ENCODE measurements at regions not wholly inside any gene's neighbourhood (a gene's known extent, or its start where the extent isn't known, plus 50 kb on each side); places are given as distances from the start of the nearest gene placed in this dataset.
A peak's percentile ranks its signal among the peaks of the same experiment; 100 is the strongest.

DNA sequence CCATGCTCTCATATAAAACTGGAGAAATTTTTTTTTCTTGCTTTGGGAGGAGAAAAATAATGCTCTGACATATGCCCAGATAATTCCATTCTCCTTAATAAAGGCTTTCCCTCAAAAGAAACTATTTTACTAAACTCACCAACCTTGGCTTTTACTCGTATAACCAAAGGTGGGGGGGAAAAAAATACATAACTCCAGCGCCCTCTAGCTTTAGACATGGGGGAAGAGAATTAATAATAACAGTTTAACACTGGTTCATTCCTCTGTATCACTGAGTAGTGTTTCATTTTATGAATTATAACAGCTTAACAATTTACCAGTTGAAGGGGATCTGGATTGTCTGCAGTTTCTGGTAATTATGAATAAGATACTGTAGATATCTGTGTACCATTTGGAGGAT, 1226.1 kb downstream of the GRIK2 start:
- peak; percentile 56 for TF ChIP-seq CTCF (IDR thresholded peaks at IDR 0.05; ENCODE audit: control insufficient read depth, extremely low read depth, insufficient read depth)
- H3K4me3 ChIP-seq (ENCODE audit: low read depth, low read length) = no peak overlapping the region
- DNase-seq (ENCODE audit: low read depth) = no peak

- no peak for DNase-seq (ENCODE audit: low read depth)
Observed at GRCh38 chr6:102582569-102582968, 1189.1 kb downstream of the GRIK2 start.

DNA sequence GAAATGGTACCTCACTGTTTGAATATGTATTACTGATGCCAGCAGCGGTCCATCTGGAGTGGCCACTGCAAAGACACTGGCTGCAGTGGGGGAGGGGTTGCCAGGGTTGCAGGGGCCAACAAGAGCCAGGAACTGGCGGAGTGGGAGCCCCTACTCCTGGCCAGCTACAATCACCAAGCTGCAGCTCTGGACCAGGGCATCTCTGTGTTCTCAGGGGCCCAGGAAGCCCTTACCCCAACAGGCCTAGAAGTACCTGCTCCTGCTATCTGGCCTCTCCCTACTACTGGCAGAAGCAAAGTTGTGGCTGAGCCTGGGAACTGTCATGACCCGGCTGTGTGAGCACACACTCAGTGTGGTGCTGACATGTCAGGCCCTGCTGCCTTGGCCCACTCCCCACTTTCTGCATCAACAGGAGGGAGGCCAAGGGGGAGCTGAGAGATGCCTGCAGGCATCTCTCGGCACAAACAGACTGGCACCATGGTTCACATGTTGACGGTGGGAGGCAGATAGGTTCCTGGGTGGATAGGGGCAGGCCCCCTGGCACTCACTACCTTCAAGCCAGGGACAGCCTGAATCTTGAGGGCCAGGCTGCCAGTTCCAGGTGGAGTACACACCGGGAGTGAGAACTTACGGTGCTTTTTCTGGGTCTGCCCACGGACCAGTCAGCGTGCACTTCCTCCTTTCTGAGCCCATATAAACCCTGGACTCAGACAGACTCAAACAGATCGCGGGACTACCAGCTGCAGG, 1188.0 kb downstream of the GRIK2 start:
- no peak overlapping the region for H3K4me3 ChIP-seq (ENCODE audit: low read depth, low read length)
- no peak for TF ChIP-seq CTCF (IDR thresholded peaks at IDR 0.05; ENCODE audit: control insufficient read depth, extremely low read depth, insufficient read depth)
- no peak for DNase-seq (ENCODE audit: low read depth)

More at GRCh38 chr6:102582569-102582968, 1189.1 kb downstream of the GRIK2 start:
- no peak overlapping the region for H3K4me3 ChIP-seq (ENCODE audit: low read depth, low read length)
- TF ChIP-seq CTCF (IDR thresholded peaks at IDR 0.05; ENCODE audit: control insufficient read depth, extremely low read depth, insufficient read depth) = no peak

GRCh38 chr6:102571236-102571908, 1177.9 kb downstream of the GRIK2 start:
- H3K4me3 ChIP-seq (ENCODE audit: low read depth, low read length) = no peak overlapping the region
- DNase-seq (ENCODE audit: low read depth) = no peak
- TF ChIP-seq CTCF (IDR thresholded peaks at IDR 0.05; ENCODE audit: control insufficient read depth, extremely low read depth, insufficient read depth) = no peak

DNA sequence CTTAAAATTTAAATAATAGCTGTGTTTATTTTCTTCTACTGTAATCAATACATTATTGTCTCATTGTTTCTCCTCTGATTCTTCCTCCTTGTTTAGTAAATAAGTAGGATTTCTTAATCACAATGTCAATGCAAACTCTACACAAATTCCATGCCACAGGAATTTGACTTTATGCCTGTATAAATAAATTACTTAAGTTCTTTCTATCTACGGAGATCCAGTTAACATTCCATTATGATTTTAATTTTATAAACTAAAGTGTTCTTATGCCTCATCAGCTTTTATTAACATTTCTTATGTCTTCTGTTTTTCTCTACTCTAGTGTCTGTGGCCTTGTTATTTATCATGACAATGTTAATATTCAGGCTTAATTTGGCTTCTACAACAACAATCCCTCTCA, 1169.2 kb downstream of the GRIK2 start:
- H3K4me3 ChIP-seq (ENCODE audit: low read depth, low read length) = no peak overlapping the region
- TF ChIP-seq CTCF (IDR thresholded peaks at IDR 0.05; ENCODE audit: control insufficient read depth, extremely low read depth, insufficient read depth) = no peak
- no peak for DNase-seq (ENCODE audit: low read depth)

DNA sequence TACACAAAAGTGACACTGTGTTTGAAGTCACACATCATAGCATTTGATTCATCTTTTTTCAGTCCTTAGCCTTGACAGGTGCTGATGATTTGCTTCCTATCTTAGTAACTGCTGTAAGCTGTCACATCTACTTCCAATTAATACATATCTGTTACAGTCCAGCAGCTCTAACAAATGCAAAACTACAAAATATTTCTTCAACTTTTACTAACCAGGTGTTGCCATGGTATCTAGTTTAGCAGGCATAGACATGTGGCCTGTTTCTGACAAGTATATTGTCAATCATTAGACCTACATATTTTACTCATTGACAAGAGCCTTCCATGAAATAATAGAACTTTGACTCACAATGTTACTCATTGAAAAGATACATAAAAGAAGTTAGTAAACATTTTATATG, 1159.7 kb downstream of the GRIK2 start:
- no peak overlapping the region for H3K4me3 ChIP-seq (ENCODE audit: low read depth, low read length)
- no peak for TF ChIP-seq CTCF (IDR thresholded peaks at IDR 0.05; ENCODE audit: control insufficient read depth, extremely low read depth, insufficient read depth)
- DNase-seq (ENCODE audit: low read depth) = no peak

All from LNCaP clone FGC (cell line).